ENCODE measurements at regions not wholly inside any gene's neighbourhood (a gene's known extent, or its start where the extent isn't known, plus 50 kb on each side); places are given as distances from the start of the nearest gene placed in this dataset.

DNA sequence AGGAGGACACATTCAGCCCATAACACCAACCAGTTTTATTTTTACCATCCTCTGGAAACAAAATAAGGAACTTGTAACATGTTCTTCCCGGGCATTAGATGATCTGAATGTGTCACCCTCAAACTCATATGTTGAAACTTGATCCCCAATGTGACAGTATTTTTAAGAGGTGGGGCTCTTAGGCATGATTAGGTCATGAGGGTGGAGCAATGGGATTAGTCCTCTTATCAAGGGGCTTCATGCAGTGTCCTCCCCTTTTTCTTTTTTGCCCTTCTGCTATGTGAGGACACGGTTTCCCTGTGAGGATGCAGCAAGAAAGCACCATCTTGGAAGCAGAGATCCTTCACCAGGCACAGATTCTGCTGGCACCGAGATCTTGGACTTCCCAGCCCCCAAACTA lies 401.5 kb upstream of the TRIB2 start:
- no peak for DNase-seq (ENCODE audit: low read depth in 2 of 2)

DNA sequence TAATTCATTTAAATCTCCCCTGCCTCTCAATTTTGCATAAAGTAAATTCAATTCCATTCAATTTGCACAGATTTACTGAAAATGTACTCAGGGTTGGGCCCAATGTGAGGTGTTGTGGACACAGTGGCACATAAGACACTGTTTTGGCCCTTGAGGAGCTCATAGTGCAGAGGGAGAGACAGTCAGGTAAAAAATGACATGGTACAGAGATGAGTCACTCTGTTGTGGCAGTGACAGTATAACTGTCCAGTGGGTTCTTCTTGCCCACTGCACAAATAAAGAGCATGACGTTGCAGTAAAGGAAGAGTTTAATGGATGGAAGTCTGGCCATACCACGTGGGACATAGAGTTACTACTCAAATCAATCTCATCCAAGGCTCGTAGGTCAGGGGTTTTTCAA lies 400.3 kb upstream of the TRIB2 start:
- no peak for DNase-seq (ENCODE audit: low read depth in 2 of 2)

DNA sequence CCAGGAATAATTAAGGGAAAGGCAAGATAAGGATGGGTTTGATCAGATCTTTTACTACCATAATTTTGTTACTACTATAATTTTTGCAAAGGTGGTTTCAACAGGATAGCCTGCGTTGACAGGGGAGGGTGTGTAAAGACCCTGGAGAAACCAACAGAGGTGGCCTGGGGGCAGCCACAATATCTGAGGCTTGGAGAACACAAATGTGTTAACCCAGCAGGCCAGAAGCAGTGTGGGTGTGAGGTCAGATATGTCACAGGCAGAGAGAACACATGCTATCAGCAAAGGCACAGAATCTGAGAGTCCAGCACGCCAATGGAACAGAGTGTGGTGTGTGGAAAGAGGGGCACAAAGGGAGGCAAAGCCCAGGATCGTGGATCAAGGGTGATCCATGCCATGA lies 399.4 kb upstream of the TRIB2 start:
- DNase-seq (ENCODE audit: low read depth in 2 of 2) = no peak

DNA sequence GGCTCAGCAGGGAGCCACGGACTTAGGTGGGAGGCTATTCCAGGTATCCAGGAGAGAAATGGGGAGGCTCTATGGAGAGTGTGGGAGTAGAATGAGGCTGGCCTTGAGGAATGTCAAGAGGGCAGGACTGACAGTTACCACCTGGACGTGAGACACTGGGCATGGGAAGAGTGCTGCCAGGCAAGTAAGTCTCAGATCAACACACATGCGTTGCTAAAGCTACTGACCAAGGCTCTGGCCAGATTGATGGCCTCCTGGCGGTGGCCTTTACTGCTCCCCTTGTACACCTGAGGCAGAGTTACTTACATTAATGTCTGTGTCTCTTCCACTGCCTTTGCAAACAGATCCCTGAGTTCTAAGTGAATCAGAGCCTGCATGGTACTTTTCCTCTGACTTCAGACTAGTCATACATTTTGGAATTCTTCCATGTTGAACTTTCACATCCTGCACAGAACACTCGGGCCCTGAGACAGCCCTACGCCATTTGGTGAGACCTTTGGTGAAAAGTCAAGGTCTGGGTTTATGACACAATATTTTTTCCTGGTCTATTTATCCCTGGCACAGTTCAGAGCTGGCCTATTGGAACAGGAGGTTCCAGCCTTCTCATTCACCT lies 398.8 kb upstream of the TRIB2 start:
- no peak for DNase-seq (ENCODE audit: low read depth in 2 of 2)

DNA sequence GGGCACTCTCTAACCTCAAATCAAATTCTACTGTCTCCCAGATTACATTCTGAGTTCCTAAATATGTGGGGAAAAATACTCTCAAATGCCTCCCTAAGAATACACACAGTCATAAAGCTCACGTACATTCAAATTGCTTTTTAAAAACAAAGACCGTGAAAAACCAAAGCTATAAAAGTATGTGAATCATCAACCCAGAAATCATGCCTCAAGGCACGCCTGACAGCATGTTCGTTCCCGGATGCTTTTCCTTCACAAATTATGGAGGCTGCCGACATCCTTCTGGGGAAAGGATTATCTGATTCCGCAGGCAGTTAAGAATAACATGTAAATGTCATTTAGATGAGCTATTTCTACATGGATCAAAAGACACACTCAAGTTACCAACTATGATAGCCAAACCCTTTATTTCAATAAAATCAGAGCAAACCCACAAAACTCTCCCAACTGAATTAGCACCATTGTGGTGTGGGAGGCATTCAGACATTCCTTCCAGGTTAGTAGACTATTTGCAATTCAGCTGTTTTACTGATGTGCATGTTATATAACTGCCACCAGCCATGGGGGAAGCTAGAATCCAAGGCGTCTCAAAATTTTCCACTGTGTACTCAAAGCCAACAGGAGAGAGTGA lies 398.2 kb upstream of the TRIB2 start:
- no peak for DNase-seq (ENCODE audit: low read depth in 2 of 2)

DNA sequence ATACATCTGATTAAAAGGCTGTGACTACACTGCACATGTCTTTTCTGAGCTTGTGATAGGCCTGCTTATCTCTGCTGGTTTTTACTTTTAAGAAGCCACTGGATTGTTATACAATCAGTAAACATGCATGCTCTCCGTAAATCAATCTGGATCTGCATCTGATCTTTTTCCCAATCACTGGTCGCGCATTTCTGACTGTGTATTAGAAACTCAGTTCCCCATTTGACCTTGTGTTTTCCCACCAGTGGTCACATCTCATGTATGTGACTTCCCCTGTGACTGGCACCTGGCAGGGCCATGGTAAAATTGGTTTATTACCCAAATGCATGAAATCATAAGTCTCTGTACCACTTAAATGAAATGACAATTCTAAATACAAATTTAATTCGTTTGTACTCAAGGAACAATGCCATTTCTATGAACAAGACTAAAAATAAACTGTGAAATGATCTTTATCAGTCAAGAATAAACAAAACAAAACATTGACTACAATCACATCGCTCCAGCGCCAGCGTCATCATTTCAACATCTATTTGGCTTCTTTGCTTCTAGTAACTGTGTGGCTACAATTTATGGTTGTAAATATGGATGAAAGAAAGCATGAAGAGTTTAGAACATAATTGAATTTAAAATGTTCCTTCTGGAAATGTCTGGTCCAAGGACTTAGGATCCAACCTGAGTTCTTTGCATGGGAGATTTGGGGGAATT lies 396.6 kb upstream of the TRIB2 start:
- DNase-seq (ENCODE audit: low read depth in 2 of 2) = no peak

DNA sequence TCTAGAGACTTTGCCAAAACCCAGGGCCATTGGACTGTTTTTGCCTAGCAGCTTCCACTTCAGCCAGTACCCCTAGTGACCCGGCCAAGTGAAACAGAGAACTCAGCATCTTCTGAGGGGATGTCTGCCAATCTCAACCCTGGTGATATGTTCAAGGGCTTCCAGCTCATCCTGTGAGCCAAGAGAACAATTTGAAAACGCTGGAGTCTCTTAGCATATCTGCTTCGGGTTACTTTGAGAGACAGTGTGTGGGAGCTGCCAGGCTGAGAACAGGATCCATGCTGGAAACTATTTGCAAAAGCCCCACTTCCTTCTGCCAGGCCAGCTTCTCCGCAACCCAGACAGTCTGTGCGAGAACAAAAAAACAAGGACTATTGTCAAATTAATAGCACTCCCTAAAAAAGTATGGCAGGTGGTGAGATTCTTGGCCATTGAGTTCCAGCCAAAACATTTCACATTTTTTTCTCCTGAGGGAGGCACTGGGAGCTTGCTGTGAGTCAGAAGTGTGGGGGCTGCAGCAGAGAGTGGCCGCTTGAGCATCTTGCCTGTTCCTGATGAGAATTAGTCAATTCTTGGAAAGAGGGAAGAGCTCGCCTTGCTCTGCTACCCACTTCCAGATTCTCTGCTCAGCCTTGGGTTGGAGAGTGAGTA lies 395.6 kb upstream of the TRIB2 start:
- DNase-seq (ENCODE audit: low read depth in 2 of 2) = no peak

DNA sequence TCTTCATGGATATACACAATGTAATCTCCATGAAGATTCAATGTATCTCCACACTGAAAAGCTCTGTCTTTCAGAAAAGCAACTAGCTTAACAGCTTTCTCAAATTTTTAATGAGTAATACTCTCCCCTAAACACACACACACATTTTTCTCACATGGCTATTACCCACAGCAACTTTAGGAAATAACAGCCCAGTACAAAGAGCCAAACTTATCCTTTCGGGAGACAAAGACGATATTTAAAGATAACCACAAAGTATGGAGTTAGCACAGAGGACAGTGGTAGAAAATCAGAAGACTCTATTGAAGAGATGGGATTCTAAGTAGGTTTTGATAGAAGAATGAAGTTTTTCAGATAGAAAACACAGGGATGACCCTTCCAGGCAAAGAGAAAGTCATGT lies 394.9 kb upstream of the TRIB2 start:
- DNase-seq (ENCODE audit: low read depth in 2 of 2) = no peak

DNA sequence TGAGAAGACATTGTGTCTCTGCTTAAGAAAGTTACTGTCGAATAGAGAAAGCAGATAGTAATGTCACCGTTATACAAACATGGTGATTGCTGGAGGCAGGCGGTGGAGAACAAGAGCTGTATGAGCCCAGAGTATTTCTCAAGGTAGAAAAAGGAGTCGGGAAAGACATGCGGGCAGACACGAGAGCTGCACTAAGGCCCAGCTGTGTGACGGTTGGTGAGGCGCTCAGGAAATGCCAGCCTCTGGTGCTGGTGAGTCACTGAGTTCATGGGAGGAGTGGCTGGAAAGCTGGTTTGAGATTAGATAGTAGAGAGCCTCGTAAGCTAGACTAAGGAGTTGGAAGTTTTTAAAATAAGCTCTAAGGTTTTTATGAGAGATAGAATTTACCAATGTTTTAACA lies 390.9 kb upstream of the TRIB2 start:
- DNase-seq (ENCODE audit: low read depth in 2 of 2) = no peak

DNA sequence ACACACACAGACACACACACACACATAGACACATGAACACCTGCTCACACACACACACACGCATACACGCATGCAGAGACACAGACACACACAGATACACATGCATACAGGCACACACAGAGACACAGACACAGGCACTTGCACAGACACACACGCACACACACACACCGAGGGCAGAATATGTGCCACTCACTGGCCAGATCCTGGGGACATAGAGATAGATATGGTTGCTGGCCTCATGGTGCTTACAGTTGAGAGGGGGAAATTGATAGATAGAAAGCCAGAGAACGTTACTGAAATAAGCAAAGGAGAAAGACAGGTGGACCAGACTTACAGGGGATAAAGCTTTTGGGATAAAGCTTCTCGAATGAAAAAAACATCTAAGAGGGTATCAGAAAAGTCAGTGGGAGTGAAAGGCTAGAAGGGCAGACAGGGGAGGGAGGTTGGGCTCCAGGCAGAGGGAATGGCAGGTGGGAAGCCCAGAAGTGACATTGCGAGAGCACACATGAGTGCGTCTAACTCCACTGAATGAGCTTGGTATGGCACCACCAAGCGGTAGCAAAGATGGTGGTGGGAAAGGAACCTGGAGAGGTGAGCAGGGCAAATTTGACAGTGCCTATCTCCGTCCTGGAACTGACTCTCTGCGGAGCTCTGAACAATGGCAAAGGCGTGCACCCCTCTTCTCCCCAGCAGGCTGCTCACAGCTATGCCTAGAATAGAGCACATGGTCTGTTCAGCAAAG lies 390.1 kb upstream of the TRIB2 start:
- no peak for DNase-seq (ENCODE audit: low read depth in 2 of 2)

DNA sequence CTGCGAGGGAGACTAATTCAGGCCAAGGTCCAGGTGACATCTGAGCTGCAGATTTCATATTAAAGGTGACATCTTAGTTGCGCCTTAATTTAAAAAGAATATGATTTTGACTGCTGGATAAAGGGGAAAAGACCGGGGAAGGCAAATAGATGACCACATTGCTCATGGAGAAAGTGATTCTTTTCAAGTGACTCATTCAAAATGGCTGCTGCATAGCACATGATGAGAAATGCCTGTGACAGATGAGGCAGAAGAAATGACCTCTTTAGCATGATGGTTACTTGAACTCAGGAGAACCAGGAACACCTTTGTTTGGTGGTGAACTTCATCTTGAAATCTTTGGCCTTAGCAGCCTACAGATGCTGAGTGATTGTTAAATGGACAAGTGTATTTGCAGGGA lies 385.8 kb upstream of the TRIB2 start:
- DNase-seq (ENCODE audit: low read depth in 2 of 2) = no peak

DNA sequence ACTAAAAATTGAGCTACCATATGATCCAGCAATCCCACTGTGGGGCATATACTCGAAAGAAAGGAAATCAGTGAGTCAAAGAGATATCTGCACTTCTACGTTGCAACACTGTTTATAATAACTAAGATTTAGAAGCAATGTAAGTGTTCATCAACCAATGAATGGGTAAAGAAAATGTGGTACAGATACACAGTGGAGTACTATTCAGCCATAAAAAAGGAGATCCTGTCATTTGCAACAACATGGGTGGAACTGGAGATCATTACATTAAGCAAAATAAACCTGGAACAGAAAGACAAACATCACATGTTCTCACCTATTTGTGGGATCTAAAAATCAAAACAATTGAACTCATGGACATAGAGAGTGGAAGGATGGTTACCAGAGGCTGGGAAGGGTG lies 385.0 kb upstream of the TRIB2 start:
- no peak for DNase-seq (ENCODE audit: low read depth in 2 of 2)

DNA sequence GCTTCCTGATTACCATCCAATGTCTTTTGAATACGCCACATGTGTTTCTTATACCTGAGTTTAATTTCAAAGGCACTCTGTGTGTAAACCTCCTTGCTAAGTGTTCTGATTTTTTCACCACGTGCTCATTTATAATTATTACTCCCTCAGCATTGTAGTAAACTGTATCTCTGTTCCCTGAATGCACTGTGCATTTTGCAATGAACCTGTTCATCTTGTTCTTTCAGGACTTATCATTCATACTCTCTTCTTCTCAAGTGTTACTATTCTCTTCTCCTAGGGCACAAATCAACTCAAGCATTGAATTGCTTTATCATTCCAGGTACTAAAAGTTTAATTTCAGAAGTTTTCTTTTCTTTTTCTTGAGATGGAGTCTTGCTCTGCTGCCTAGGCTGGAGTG lies 383.4 kb upstream of the TRIB2 start:
- no peak for DNase-seq (ENCODE audit: low read depth in 2 of 2)

DNA sequence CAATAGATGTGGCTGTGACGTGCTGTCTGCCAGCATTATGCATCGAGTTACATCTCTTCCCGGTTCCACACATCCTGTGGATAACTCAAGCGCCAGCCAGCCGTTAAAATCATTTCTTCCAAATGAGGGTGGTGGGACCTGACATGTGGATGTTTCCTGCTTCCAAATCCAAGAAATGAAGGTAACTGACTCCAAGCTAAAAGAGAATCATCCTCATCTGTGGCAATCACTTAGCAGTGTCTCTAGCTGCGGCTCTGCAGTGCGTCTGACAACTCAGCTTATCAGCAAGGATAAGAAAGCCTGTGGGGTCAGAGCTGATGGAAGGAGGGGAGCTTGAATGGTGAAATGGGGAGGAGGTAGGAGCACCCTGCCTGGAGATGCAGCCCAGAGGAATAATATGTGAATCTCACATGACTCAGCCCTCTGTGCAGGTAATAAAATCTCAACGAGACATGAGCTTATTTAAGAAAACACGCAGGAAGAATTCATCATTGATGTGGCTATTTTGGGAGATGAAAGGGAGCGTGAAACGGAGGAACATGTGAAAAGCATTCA lies 382.2 kb upstream of the TRIB2 start:
- DNase-seq (ENCODE audit: low read depth in 2 of 2) = no peak

DNA sequence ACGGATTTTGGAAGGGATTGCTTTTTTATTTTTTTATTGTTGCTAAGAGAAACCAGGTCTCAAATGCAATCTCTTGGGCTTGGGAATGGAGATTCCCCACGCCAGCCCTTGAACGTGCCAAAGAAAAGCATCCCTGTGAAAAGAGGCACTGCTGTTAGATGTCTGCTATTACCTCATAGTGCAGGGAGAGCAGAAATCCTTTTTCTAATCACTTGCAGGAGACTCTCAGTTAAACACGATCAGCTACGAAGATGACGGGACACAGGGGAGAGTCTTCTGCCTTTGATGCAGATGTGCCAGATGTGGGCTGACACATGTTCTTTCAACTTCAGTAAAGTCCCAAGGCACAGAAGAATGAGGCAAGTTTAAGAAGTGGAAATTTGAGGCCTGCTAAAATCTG lies 381.6 kb upstream of the TRIB2 start:
- DNase-seq (ENCODE audit: low read depth in 2 of 2) = no peak

DNA sequence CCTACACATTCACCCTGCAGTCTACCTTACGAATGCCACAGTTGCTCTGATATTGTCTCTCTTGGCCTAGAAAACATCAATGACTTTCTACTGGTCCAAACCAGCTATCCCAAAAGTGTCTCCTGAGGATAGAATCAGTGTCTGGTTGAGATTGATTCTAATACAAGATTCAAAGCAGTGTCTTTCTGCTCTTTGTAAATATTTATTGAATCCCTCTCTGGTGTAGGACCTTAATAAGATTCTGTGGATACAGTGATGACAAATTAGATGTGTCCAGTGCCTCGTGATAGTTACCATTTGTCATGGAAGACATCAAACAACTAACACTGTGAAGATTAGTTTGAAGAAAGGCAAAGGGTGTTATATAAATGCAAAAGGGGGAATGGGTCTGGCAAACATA lies 380.7 kb upstream of the TRIB2 start:
- no peak for DNase-seq (ENCODE audit: low read depth in 2 of 2)

DNA sequence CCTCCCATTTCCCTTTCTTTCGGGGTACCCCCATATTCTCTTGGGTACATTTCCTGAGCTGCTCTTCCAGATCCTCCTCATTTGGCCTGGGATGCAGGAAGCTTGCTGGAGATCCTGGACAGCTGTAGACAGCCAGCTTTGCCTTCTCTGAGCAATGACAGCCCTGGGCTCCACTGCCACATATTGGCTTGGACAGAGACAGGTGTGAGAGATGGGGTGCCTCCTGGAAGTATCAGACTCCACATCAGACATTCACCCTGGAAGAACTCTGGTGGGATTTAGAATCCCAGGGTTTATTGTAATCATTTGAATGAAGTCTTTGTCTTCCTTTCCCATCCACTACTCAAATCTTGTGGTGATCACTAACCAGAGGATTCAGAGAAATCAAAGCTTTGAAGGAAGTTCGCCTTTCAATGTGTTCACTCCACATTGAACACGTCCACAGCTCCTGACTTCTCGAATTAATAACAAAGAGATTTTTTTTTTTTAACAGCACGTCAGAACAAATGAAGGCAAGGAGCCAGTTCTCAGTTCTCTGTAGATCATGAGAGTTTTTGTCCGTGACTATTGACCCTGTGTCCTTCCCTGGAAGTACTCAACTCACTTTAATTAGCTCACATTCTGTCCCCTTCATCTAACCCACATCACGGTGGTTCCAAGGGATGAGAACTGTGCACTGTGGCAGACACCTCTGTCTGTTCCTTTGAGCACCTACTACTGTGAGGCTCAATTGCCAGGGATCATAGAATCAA lies 377.6 kb upstream of the TRIB2 start:
- no peak for DNase-seq (ENCODE audit: low read depth in 2 of 2)

DNA sequence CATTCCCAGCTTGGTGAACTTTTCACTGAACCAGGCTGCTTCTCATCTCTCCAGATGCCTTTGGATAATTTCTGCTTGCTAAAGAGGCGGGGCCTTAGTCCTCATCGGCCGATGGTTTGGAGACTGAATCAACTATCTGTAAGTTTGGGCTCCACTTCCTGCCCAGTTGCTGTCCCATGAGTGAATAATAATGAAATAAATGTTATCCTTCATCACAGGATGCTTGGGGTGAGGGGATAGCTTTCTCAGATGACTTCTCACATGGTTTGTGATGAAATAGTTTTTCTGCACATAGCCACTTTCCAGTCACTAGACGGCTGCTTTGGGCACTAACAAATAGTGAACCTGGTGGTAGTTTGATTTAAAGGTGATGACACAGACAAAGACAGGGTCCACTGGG lies 376.6 kb upstream of the TRIB2 start:
- no peak for DNase-seq (ENCODE audit: low read depth in 2 of 2)

DNA sequence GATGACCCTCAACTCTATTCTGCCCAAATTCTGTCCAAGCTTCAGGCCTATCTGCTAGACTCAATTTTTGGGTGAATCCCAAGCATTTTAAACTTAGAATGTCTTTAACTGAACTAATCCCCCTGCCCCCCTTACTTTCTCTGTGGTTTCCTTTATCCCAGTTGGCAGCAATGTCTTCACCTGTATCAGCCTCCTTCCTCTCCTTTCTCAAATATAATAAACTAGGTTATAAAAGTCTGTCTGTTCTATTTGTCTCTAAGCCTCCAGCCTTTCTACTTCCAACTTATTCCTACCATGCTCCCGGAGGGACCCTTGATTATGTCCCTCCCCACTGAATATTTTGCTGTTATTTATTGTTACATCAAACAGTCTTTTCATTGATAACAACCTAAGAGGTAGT lies 375.5 kb upstream of the TRIB2 start:
- DNase-seq (ENCODE audit: low read depth in 2 of 2) = no peak

DNA sequence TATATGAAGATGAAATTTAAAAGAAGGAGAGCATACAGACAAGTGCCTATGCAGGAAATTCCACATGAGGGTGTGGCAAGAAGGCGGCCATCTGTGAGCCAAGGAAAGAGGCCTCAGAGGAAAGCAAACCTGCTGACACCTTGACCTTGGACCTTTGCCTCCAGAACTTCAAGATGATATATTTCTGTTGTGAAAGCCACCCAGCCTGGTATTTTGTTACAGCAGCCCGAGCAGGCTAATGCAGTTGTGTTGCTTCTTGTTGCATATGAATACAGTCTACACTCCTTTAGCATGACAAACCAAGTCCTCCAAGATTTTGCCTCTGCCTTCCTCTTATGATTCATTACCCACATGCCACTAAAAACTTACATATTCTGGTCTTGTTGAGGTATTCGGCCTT lies 374.8 kb upstream of the TRIB2 start:
- no peak for DNase-seq (ENCODE audit: low read depth in 2 of 2)

DNA sequence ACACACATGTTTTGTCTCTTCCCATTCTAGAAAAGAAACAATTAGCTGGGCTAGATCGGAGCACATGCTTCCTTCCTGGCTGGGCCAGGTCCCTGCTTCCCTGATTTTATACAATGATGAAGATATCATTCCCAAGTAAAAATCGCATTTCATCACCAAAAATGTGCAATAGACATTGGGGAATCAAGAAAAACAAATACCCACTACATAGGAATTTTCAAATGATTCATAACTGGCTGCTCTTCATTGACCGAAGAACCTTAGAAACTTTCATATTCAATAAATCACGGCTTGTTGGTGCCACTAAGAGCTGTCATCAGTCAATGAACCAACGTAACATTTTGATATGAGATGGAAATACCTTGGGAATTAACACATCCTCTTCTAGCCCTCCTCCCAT lies 373.6 kb upstream of the TRIB2 start:
- no peak for DNase-seq (ENCODE audit: low read depth in 2 of 2)
